A204.1 (cell line): ENCODE measurements at regions not wholly inside any gene's neighbourhood (a gene's known extent, or its start where the extent isn't known, plus 50 kb on each side); places are given as distances from the start of the nearest gene placed in this dataset.

Experiments used
- FAIRE-seq: peaks from 2 replicates; lab custom pipeline; 2012; peaks lifted over from hg19 to GRCh38; lab: Jason Lieb, UNC

GRCh38 chr14:95466506-95466905 is 49.9 kb downstream of the SYNE3 start:
- no peak for FAIRE-seq

- FAIRE-seq, result no peak
These were observed 50.5 kb downstream of the SYNE3 start for GRCh38 chr14:95465936-95466335.

- no peak for FAIRE-seq
These were observed 51.1 kb downstream of the SYNE3 start for GRCh38 chr14:95465358-95465757.

DNA sequence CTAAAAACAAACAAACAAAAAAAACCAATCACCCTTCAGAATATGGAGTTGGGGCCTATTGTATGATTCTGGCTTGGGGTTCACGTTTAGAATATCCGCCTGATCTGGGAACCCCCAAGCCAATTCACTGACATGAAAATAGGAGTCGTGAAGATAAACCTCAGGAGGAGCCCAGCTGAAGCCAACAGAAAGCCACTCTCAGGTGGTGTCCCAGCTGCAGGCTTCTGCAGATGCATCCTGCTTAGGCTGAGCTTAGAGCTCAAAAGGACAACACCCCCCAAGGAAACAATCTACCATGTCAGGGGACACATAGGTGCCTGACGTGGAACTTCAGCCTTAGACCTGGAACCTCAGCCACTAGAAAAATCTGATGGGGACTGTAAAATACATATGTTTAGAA is 51.9 kb downstream of the SYNE3 start:
- no peak for FAIRE-seq

DNA sequence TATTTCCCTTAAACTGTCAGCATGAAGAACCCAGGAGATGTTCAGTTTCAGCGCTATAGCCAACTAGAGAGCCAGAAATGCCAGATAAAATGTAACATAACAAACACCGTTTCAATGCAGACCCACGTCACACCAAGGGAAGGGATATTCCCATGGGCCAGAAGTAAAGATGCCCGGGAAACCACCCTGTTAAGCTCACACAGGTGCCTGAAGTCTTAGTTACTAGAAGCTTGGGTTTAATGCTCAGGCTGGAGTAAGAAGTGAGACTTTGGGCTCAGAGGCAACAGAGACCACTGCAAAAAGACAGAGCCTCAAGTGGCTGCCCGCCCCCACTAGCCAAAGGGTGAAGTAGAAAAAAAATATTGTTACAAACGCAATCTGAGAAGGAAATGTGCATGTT is 52.3 kb downstream of the SYNE3 start:
- no peak for FAIRE-seq

DNA sequence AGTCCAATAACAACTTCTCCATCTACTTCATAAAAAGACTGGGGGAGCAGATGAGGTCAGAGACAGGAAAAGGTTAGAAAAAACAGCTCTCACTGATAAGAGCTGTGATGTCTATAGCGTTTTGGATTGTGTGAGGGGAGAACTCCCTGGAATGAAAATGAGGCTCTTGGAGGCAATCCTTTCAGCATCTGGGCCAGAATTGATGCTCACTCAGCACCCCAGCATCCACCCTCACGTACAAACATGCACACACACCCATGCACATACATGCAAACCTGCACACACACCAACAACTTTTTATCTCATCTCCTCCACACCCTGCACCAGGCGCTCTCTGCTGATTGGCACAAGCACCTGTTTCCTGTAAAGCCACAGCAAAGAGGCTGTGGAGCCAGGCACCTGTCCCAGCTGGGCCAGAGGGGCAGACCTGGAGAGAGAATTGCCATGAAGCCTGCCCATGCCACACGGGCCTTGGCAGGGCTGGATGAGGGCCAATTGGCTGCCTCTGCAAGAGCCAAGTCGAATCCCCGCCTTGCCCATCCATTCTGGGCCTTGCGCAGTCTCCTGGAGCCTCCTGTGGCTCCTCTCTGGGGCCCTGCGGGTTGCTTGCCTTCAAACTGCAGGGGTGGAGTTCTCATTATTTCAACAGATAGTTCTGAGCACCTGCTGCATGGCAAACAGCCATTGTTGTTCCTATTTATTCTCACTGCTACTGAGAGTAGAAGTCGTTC is 53.1 kb downstream of the SYNE3 start:
- FAIRE-seq, result no peak

DNA sequence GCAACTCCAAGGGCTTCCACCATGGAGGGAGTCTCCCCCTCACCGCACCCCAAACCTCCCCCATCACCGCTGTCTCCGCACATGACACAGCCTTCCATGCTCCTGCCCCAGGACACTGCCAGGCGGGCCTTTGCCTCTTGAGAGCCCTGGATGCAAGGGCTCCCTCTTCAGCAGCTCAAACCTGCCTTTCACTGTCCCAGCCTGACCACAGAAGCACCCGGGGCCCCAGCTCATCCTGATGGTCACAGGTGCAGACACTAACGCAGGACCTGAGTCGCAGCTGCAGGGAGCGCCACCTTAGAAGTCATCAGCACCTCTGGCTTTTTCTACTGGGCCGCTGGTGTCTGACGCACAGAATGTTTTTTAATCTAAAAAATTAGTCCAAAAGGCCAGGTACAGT is 54.0 kb downstream of the SYNE3 start:
- no peak for FAIRE-seq

DNA sequence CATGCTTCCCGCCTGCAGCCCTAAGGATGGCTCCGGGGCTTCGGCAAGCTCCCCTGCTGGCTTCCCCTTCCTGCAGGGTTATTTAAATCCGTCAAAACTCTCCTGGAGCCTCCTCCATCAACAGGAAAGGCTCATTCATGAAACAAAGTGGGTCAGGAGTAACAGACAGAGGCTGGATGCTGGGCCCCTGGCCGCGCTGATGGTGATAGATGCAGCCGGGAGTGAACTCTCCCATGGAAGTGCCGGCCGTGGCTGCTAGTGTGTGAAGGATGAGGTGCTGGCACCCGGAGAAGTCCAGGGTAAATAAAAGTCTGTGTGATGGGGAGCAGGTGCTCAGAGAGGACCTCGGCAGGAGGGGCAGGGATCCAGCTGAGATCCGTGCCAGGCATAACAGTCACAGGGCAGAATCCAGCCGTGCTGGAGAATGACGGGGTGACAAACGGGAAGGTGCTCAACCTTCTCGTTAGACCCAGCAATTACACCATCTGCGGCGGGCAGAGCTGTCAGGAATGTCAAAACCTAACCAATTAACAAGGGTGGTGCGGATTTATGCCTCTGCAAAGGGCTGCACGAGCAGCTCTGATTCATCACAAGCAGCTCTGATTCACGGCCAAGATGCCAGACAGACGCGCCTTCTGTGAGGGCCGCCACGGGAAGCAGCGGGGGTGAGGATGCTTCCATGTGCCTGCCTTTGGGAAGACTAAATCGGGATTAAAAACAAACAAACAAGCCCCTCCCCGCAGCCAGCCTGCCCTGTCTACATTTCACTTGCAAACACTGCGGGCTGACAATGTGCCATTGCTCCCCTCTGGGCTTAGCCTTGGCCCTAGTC is 55.6 kb downstream of the SYNE3 start:
- FAIRE-seq, result no peak

DNA sequence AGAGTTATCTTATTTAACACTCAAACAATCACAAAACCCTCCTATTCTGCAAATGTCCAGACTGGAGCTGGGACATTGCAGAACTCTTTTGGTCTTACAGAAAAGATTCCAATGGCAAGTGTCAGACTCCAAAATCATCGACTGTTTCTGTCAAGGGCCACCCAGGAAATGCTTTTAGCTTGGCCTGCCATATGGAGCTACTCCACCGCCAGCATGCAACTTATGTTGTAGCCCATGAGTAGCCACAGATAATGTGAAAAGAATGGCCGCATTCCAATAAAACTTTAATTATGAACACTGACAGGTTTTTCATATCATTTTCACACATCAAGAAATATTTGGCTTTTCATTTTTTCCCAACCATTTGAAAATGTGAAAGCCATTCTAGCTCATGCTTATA is 57.5 kb downstream of the SYNE3 start:
- FAIRE-seq, result no peak

GRCh38 chr14:95458459-95458858 is 58.0 kb downstream of the SYNE3 start:
- no peak for FAIRE-seq

- FAIRE-seq, result no peak
These were observed 60.2 kb downstream of the SYNE3 start for GRCh38 chr14:95456281-95456680.

- no peak for FAIRE-seq
These were observed 61.2 kb downstream of the SYNE3 start for GRCh38 chr14:95455246-95455645.

DNA sequence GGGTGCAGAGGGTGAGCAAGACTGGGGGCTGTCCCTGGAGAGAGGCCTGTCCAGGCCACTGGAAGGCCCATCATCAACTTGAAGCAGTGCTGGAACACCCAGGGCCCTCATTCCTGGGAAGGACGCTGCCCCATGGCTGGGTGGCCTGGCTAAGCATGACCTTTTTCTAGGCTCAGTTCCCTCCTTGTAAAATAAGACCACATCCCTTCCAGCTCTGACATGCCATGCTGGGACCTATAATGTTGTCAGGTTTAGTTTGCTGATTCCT is 62.8 kb downstream of the SYNE3 start:
- FAIRE-seq, result no peak

DNA sequence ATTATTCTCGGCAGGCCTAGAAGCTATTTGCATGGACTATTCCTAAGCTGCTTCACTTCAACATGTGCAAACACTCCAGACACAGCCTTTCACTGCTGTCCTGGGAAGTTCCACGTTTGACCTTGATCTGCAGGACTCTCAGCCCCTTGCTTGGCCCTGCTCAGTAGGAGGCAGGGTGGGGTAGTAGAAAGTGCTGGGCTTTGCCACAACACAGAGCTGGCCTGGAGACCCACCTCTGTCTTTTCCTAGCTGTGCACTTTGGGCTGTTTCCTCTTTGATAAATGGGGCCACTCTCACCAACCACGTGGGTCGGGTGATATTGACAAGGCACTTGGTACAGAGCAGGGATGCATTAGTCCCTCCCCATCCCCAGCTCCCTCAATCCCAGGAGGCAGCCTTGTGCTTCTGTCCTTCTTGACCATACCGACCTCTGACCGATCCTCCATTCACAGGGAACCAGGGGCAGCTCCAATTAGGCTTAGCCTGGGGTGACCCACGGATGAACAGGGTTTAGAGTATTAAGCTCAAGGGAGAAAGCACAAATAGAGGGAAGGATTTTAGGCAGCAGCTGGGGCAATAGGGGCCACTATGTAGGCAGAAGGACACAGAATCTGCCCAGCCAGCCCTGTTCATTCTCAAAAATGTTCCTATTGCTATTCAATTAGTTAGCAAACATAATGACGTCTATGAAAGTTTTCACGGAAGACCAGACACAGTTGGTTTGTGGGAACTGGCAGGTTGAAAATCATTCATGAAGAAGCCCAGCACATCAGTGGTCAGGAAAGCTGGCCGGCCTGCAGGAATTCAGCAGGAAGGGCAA is 63.3 kb downstream of the SYNE3 start:
- no peak for FAIRE-seq

DNA sequence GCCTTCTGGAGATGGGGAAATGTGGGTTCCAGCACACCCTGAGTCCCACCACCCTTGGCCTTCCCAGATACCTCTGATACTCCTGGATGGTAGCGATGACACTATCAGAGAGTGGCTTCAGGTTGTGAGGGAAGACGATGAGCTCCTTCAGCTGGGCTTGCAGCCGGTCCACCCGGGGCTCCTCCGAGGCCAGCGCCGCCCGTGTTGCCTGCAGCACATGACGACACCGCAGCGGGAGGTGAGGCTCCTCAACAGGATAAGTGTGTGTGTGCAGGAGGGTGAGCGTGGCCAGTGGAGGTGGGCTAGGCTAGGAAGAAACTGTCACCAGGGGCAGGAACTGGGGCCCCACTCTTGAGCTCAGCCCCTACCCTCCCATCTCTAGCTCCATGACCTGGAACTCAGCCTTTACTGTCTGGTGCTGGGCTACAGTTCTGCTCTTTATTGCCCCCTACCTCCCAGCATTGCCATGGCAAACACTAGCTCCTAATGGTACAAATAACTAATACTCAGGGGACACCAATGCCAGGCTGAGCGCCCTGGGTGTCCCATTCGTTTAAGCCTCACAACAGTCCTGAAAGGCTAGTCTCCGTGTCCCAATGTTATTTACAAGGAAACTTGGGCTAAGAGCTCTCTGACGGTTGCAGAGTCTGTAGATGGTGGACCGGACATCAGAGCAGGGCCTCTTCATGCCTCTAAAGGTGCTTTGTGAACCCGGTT is 64.1 kb downstream of the SYNE3 start:
- no peak for FAIRE-seq

DNA sequence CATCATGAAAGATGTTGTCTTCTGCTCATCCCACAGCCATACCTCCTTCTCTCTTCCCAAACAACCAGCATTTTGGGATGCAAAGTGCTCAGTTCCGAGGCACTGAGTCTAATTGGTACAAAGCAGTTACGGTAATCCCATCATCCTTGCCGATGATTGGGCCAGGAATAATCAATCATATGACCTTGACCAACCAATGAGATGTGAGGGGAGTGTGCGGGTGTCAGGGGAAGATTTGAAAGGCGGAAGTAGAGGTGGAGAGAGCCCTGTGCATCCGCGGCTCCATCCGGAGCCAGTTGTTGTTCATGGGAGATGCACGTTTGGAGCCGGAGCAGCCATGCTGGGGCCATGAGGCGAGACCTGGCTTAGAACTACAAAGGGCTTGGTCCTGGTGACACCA is 67.3 kb downstream of the SYNE3 start:
- FAIRE-seq, result no peak

DNA sequence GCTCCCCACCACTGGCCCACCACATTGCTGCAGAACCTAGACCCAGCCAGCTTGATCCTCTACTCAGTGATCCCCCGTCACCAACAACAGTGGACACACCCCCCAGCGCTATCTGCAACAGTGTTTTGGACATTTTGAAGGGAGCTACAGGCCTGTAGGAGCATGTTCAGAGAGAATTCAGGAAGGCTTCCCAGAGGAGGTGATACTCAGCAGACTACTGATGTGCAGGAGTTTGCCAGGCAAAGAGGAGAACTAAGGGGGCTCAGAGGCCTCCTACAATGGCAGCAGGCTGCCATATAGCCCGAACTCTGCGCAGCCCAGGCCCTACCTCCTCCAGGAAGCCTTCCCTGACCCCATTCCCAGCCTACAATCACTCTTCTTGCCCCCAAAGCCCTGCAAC is 70.0 kb downstream of the SYNE3 start:
- no peak for FAIRE-seq

DNA sequence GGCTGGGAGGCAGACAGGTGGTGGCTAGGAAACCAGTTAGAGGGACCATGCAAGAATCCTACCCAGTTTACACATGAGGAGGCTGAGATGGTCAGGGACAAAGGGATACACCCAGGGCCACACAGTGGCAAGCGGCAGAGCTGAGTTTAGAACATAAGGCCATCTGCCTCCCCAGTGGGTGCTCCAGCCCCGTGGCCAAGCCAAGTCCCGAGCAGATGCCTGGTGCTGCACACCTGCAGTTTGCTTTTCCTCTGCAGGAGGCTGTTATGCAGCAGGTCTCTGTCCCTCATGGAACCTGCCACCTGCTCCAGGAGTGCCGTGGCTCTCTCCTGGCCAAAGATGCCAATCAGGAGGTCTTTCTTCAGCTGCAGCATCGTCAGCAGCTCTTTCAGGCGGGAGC is 70.8 kb downstream of the SYNE3 start:
- no peak for FAIRE-seq

DNA sequence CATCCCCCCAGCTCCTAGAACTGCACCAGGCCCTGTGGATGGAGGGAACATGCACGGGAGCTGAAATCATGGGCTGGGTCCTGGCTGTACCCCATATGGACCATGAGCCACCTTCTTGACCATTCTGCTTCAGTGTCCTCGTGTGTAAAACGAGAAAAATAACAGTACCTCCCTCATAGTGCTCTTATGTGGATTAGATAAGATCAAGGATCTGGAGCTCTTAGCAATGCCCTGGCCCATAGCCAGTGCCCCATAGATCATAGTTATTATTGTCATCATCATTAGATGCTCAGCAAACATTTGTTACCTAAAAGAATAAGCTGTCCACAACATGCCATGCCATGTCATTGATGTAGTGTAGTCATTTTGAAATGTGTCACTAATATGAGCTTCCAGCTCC is 71.3 kb downstream of the SYNE3 start:
- no peak for FAIRE-seq

DNA sequence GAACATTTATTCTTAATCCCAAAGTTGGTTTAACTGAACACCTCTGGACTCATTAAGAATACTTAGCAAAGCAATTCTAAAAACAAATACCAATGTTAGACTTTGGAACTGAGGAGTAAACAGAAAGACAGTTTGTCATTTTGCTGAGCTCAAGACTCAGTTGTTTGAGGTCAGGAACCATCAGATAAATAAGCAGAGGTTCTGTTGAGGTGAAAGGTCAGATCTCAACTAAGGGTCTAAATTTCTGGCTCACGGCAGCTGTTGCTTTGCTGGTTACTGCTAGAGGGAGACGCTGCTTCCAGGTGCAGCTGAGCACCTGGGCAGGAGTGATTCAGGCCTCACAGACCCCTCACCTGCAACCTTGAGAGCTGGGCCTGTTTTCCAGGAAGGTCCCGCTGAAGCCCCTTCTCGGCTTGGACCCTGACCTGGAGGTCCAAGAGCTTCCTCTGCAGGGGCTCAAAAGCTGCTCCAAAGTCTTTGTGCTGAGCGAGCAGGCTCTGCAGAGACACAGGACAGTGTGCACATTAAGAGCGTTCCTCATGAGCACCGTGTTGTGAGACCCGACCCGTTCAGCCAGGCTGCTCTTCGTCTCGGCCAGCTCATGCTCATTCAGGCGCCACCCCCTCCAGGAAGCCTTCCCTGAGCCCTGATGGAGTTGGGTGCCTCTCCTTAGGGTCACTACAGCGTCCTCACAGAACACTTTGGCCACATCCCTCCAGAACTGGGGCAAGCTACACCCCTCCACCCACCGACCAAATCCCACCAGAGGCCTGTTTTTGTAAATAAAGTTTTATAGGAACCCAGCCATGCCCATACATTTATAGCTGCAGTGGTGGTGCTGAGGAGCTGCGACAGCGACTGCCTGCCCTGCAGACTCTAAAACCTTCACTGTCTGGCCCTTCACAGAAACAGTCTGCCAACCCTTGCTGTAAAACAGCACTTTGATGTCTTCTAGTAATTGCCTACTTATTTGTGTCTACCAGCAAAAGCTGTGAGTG is 72.0 kb downstream of the SYNE3 start:
- FAIRE-seq, result no peak

DNA sequence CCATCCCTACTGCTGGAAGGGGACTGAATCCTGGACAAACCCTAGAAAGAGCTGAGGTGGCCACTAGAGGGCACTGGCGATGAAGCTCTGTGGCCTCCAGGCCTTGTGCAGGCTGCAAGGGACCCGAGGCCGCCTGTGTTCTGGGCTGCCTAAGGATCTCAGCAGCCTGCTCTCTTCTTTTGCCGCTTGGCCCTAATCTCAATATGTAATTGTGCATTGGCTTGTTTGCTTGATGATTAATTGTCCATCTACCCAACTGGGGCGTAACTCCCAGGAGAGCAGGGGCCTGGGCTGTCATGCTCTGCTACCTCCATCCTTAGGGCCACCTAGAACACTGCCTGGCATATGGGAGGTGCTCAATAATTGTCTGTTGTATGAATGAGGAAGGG is 73.8 kb downstream of the SYNE3 start:
- peak; percentile 34 for FAIRE-seq
